GM23248 (cell line): ENCODE measurements at regions not wholly inside any gene's neighbourhood (a gene's known extent, or its start where the extent isn't known, plus 50 kb on each side); places are given as distances from the start of the nearest gene placed in this dataset.

Experiments
- DNase-seq: peaks from one replicate; pipeline ENCODE4 v3.0.0-alpha.2; 2015
- H2AFZ ChIP-seq: fragments of 200-600 bp; sonication (generic); 2 replicates; pipeline ENCODE4 v1.6.1; 2016; ENCODE audit warnings: antibody characterized with exemption
- H3F3A ChIP-seq: fragments of 200-600 bp; sonication (generic); 2 replicates; pipeline ENCODE4 v1.6.1; 2016; ENCODE audit warnings: mild to moderate bottlenecking, antibody characterized with exemption, mixed run types; ENCODE audit not compliant: insufficient read depth
- H3K27ac ChIP-seq: fragments of 200-600 bp; sonication (generic); 2 replicates; pipeline ENCODE4 v1.5.1; 2016; ENCODE audit warnings: mild to moderate bottlenecking
- H3K27me3 ChIP-seq: fragments of 200-600 bp; sonication (generic); replicated peaks from 2 replicates; pipeline ENCODE4 v1.6.1; 2016; ENCODE audit warnings: mild to moderate bottlenecking; ENCODE audit not compliant: insufficient read depth
- H3K36me3 ChIP-seq: fragments of 200-600 bp; sonication (generic); 2 replicates; pipeline ENCODE4 v1.6.1; 2016; ENCODE audit warnings: low read depth, mild to moderate bottlenecking
- H3K4me1 ChIP-seq: fragments of 200-600 bp; sonication (generic); 2 replicates; pipeline ENCODE4 v1.6.1; 2016; ENCODE audit warnings: mild to moderate bottlenecking; ENCODE audit not compliant: insufficient read depth
- H3K4me2 ChIP-seq: fragments of 200-600 bp; sonication (generic); one replicate; pipeline ENCODE4 v1.6.1; 2016; ENCODE audit warnings: mild to moderate bottlenecking; ENCODE audit not compliant: unreplicated experiment
- H3K4me3 ChIP-seq: fragments of 200-600 bp; sonication (generic); 2 replicates; pipeline ENCODE4 v1.5.1; 2016; ENCODE audit warnings: mild to moderate bottlenecking
- H3K79me2 ChIP-seq: fragments of 200-600 bp; sonication (generic); 2 replicates; pipeline ENCODE4 v1.6.1; 2016; ENCODE audit warnings: mild to moderate bottlenecking; ENCODE audit not compliant: insufficient read depth
- H3K9ac ChIP-seq: fragments of 200-600 bp; sonication (generic); 2 replicates; pipeline ENCODE4 v1.6.1; 2016; ENCODE audit warnings: mild to moderate bottlenecking
- H3K9me2 ChIP-seq: fragments of 200-600 bp; sonication (generic); 2 replicates; pipeline ENCODE4 v1.6.1; 2016; ENCODE audit warnings: mixed run types, mild to moderate bottlenecking, moderate library complexity; ENCODE audit not compliant: insufficient read depth
- H3K9me3 ChIP-seq: fragments of 200-600 bp; sonication (generic); one replicate; pipeline ENCODE4 v1.6.1; 2017; ENCODE audit warnings: low read depth
- H4K20me1 ChIP-seq: fragments of 200-600 bp; sonication (generic); 2 replicates; pipeline ENCODE4 v1.6.0; 2016; ENCODE audit not compliant: insufficient read depth
- EZH2 ChIP-seq: fragments of 200-600 bp; sonication (generic); IDR thresholded peaks from 2 replicates; pipeline ENCODE4 v1.6.1; 2018; ENCODE audit warnings: antibody characterized with exemption, mild to moderate bottlenecking; ENCODE audit not compliant: insufficient read depth, poor library complexity, severe bottlenecking
- EZH2phosphoT487 ChIP-seq: fragments of 200-600 bp; sonication (generic); IDR thresholded peaks from 2 replicates; pipeline ENCODE4 v1.6.1; 2018; ENCODE audit warnings: antibody characterized with exemption, moderate library complexity, mild to moderate bottlenecking, low read depth; ENCODE audit not compliant: insufficient read depth
- WGBS, 2 experiments: methylation state at CpG; one replicate each; pipeline ENCODE4 v1.1.6; 2015 to 2017; ENCODE audit warnings: low lambda C conversion rate in 2 of 2, low coverage in 1 of 2; ENCODE audit errors: missing lambda C conversion rate in 2 of 2; 5-methylcytosine and 5-hydroxymethylcytosine counted together
- in situ Hi-C: fragments of 300-500 bp; cut with MboI; formaldehyde crosslinking; loops from 2 replicates; pipeline ENCODE4 v1.15.0; 2020

GRCh38 chr9:28203036-28203435 lies 629.8 kb upstream of the C9orf72 start:
- Histone ChIP-seq H3K4me1 (no peaks in the 10 kb centered on the region), H3K4me2 (no peak overlapping the region), H3K27me3 (no peaks in the 10 kb centered on the region), H3K4me3 (no peak overlapping the region), H3K79me2 (no peaks in the 10 kb centered on the region), H3K9me3 (no peaks in the 10 kb centered on the region), H4K20me1 (no peaks in the 10 kb centered on the region), H3K36me3 (no peaks in the 10 kb centered on the region), H2AFZ (no peak overlapping the region), H3K27ac (no peak overlapping the region), H3K9ac (no peak overlapping the region), H3F3A (no peaks in the 10 kb centered on the region), H3K9me2 (no peaks in the 10 kb centered on the region)
- 58 to 59% methylated on average over 1 of the region's 1 CpG for WGBS, 2 experiments
- no peak for DNase-seq
- TF ChIP-seq EZH2phosphoT487 (no peak), EZH2 (no peak)
- in situ Hi-C loops: no loop called here

GRCh38 chr9:28206280-28206679 lies 633.0 kb upstream of the C9orf72 start:
- no peaks in the 10 kb centered on the region for H3K79me2 ChIP-seq
- in situ Hi-C loops: no loop called here
- no peak for DNase-seq

DNA sequence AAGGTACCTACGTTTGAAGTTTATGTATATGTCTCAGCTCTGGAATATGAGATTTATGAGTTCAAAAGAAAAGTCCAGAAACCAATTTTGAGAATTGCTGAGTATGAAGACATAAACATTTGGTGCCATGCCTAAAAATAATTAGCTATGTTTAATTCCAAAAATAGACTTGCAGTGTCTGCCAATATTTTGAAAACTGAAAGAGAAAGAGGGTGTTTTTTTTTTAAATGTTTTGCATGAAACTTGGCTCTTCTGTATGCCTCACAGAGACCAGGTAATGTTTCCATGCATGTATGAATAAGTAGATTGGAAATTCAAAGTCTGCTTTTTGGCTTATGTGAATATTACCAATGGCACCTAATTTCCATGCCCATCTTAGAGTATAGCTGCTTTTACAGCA lies 634.4 kb upstream of the C9orf72 start:
- no peak for DNase-seq
- in situ Hi-C loops: no loop called here
- Histone ChIP-seq H3K9me2 (no peaks in the 10 kb centered on the region), H3K4me2 (no peak overlapping the region), H3K27ac (no peak overlapping the region), H3K4me1 (0 out of 2 replicates have a peak, but pooled peaks cover 2% of the 10 kb centered on the region), H3K4me3 (no peak overlapping the region), H2AFZ (no peak overlapping the region), H3K36me3 (no peaks in the 10 kb centered on the region), H4K20me1 (no peaks in the 10 kb centered on the region), H3F3A (no peaks in the 10 kb centered on the region), H3K9me3 (no peaks in the 10 kb centered on the region), H3K9ac (no peak overlapping the region), H3K27me3 (no peaks in the 10 kb centered on the region), H3K79me2 (no peaks in the 10 kb centered on the region)
- no peak for TF ChIP-seq EZH2
- no peak for TF ChIP-seq EZH2phosphoT487
- 0 to 3% methylated on average over 1 of the region's 1 CpG for WGBS, 2 experiments

More at GRCh38 chr9:28206280-28206679, 633.0 kb upstream of the C9orf72 start:
- Histone ChIP-seq H3K27me3 (no peaks in the 10 kb centered on the region), H2AFZ (no peak overlapping the region), H3K4me3 (no peak overlapping the region), H3K9ac (no peak overlapping the region), H3F3A (no peaks in the 10 kb centered on the region), H4K20me1 (no peaks in the 10 kb centered on the region), H3K27ac (no peak overlapping the region), H3K36me3 (no peaks in the 10 kb centered on the region), H3K9me2 (no peaks in the 10 kb centered on the region), H3K4me1 (no peaks in the 10 kb centered on the region), H3K4me2 (no peak overlapping the region), H3K9me3 (no peaks in the 10 kb centered on the region)
- TF ChIP-seq EZH2phosphoT487: no peak
- TF ChIP-seq EZH2: no peak

DNA sequence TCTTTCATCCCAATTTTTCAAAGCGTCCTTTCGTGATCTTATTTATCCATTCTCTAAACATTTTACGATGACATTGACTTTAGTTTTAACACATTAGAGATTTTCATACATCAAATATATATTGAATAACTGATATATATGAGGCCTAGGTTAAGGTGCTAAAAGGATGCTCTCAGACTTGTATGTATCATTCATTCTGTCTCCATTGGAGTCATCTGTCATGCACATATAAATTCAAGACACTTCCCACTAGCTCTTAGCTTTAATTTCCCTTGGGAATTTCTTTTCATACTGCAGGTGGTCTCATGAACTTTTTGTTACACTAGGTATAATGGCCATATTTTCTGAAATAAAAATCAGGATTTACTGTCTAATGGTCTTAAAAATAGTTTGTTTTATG lies 635.8 kb upstream of the C9orf72 start:
- 68% methylated on average over 3 of the region's 3 CpGs for WGBS, 2 experiments
- H3K27ac ChIP-seq: no peak overlapping the region
- no peaks in the 10 kb centered on the region for H3K9me3 ChIP-seq
- TF ChIP-seq EZH2 (no peak), EZH2phosphoT487 (no peak)
- no peak overlapping the region for H3K4me2 ChIP-seq
- in situ Hi-C loops: no loop called here
- no peaks in the 10 kb centered on the region for H3K79me2 ChIP-seq
- H3K9me2 ChIP-seq: no peaks in the 10 kb centered on the region
- H3K4me1 ChIP-seq: peaks cover 9% of the 10 kb centered on the region; the same call in 1 of the 2 replicates
- H3K36me3 ChIP-seq: no peaks in the 10 kb centered on the region
- H3K4me3 ChIP-seq: no peak overlapping the region
- no peaks in the 10 kb centered on the region for H3K27me3 ChIP-seq
- no peak overlapping the region for H2AFZ ChIP-seq
- H3K9ac ChIP-seq: no peak overlapping the region
- no peaks in the 10 kb centered on the region for H4K20me1 ChIP-seq
- DNase-seq: no peak
- H3F3A ChIP-seq: no peaks in the 10 kb centered on the region

DNA sequence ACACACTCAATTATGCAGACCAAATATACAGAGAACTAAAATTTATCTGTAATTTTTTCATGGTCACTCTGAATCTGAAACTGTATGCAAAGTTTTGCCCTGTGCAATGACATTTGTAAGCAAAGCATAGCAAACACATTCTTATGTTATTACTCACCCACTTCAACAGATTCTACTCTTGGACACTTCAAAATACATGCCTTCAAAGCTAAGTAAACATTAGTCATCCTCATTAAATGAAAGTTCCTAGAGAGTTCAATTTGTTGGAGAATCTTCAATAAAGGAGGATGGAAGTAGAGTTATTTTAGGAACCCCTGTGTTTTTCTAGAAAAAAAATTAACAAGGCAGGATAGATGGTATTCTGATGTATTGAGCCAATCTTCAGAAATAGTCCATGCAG lies 639.7 kb upstream of the C9orf72 start:
- H3K9ac ChIP-seq: no peak overlapping the region
- H3K27me3 ChIP-seq: no peaks in the 10 kb centered on the region
- no peaks in the 10 kb centered on the region for H3F3A ChIP-seq
- in situ Hi-C loops: no loop called here
- H3K4me3 ChIP-seq: no peak overlapping the region
- no peak overlapping the region for H3K27ac ChIP-seq
- no peaks in the 10 kb centered on the region for H3K36me3 ChIP-seq
- H3K9me2 ChIP-seq: no peaks in the 10 kb centered on the region
- peaks cover 9% of the 10 kb centered on the region; the same call in 1 of the 2 replicates for H3K4me1 ChIP-seq
- H2AFZ ChIP-seq: no peak overlapping the region
- TF ChIP-seq EZH2phosphoT487 (0 out of 2 replicates have a peak, but pooled peaks have one; percentile 40), EZH2 (no peak)
- no peaks in the 10 kb centered on the region for H3K79me2 ChIP-seq
- no peak overlapping the region for H3K4me2 ChIP-seq
- H4K20me1 ChIP-seq: no peaks in the 10 kb centered on the region
- DNase-seq: peak; percentile 74
- H3K9me3 ChIP-seq: no peaks in the 10 kb centered on the region
